AG10803 (cell line): ENCODE measurements at regions not wholly inside any gene's neighbourhood (a gene's known extent, or its start where the extent isn't known, plus 50 kb on each side); places are given as distances from the start of the nearest gene placed in this dataset.

Source experiments
- DNase-seq: peaks from one replicate; pipeline ENCODE4 v3.0.0; 2010; ENCODE audit warnings: low read depth
- H3K4me3 ChIP-seq: 2 replicates; pipeline ENCODE4 v1.5.1; 2011; ENCODE audit warnings: mild to moderate bottlenecking, low read length, control low read depth
- CTCF ChIP-seq: conservative IDR thresholded peaks from 2 replicates; pipeline ENCODE4 v1.5.1; 2011; ENCODE audit warnings: mild to moderate bottlenecking, low read length, control low read depth, inconsistent platforms

GRCh38 chr5:158344376-158344775 lies 485.4 kb upstream of the CLINT1 start:
- peak; percentile 13 for DNase-seq
- TF ChIP-seq CTCF, result no peak
- H3K4me3 ChIP-seq, result no peak overlapping the region

- TF ChIP-seq CTCF, result no peak
- no peak overlapping the region for H3K4me3 ChIP-seq
- DNase-seq, result no peak
Measured at GRCh38 chr5:158340608-158341007, 481.7 kb upstream of the CLINT1 start.

GRCh38 chr5:158326256-158326655 lies 467.3 kb upstream of the CLINT1 start:
- DNase-seq, result no peak
- TF ChIP-seq CTCF, result no peak
- no peak overlapping the region for H3K4me3 ChIP-seq

GRCh38 chr5:158324236-158324635 lies 465.3 kb upstream of the CLINT1 start:
- no peak overlapping the region for H3K4me3 ChIP-seq
- TF ChIP-seq CTCF, result no peak
- DNase-seq, result no peak

GRCh38 chr5:158322620-158323019 lies 463.7 kb upstream of the CLINT1 start:
- DNase-seq, result no peak
- no peak overlapping the region for H3K4me3 ChIP-seq
- no peak for TF ChIP-seq CTCF

- H3K4me3 ChIP-seq, result no peak overlapping the region
- TF ChIP-seq CTCF, result no peak
- no peak for DNase-seq
Measured at GRCh38 chr5:158320934-158321333, 462.0 kb upstream of the CLINT1 start.

GRCh38 chr5:158320178-158320674 lies 461.3 kb upstream of the CLINT1 start:
- H3K4me3 ChIP-seq, result no peak overlapping the region
- no peak for DNase-seq
- TF ChIP-seq CTCF, result no peak
